Nephron (organoid): ENCODE measurements at regions not wholly inside any gene's neighbourhood (a gene's known extent, or its start where the extent isn't known, plus 50 kb on each side); places are given as distances from the start of the nearest gene placed in this dataset.

Experiments used
- H3K27ac Mint-ChIP-seq, 3 experiments: 2 replicates each; pipeline ENCODE4 v1.8.0; 2020; ENCODE audit warnings: mixed read lengths in 3 of 3, mild to moderate bottlenecking in 2 of 3, moderate library complexity in 1 of 3
- H3K27me3 Mint-ChIP-seq: 2 replicates; pipeline ENCODE4 v1.8.0; 2021; ENCODE audit warnings: low read depth, mild to moderate bottlenecking, moderate library complexity, mixed read lengths
- H3K36me3 Mint-ChIP-seq: 2 replicates; pipeline ENCODE4 v1.8.0; 2020; ENCODE audit warnings: low read depth, mixed read lengths
- H3K4me1 Mint-ChIP-seq: 2 replicates; pipeline ENCODE4 v1.8.0; 2020; ENCODE audit warnings: mixed read lengths
- H3K4me3 Mint-ChIP-seq, 3 experiments: 2 replicates each; pipeline ENCODE4 v1.8.0; 2020; ENCODE audit warnings: mild to moderate bottlenecking in 3 of 3, mixed read lengths in 3 of 3, moderate library complexity in 2 of 3
- H3K9me3 Mint-ChIP-seq: 2 replicates; pipeline ENCODE4 v1.8.0; 2020; ENCODE audit warnings: mixed read lengths
- CTCF ChIP-seq, 3 experiments: fragments of 200-600 bp; sonication (generic); IDR thresholded peaks; one replicate each; pipeline ENCODE4 v1.5.0; 2021; ENCODE audit warnings: antibody characterized with exemption in 3 of 3; ENCODE audit not compliant: unreplicated experiment in 3 of 3

- Mint-ChIP-seq H3K4me3 (no peak overlapping the region), H3K9me3 (peaks cover 3% of the 10 kb centered on the region), H3K36me3 (no peaks in the 10 kb centered on the region), H3K27me3 (no peaks in the 10 kb centered on the region), H3K27ac (no peak overlapping the region), H3K4me1 (no peaks in the 10 kb centered on the region)
- no peak for TF ChIP-seq CTCF (IDR thresholded peaks at IDR 0.05; ENCODE audit: unreplicated experiment in 3 of 3)
Observed at GRCh38 chr6:102204351-102204750, 810.8 kb downstream of the GRIK2 start.

GRCh38 chr6:102215425-102215824 is 821.9 kb downstream of the GRIK2 start:
- no peak overlapping the region for H3K4me3 Mint-ChIP-seq

GRCh38 chr6:102216232-102216631 is 822.7 kb downstream of the GRIK2 start:
- Mint-ChIP-seq H3K36me3 (no peaks in the 10 kb centered on the region), H3K27me3 (no peaks in the 10 kb centered on the region), H3K4me3 (no peak overlapping the region), H3K4me1 (no peaks in the 10 kb centered on the region), H3K9me3 (no peaks in the 10 kb centered on the region), H3K27ac (no peak overlapping the region)
- TF ChIP-seq CTCF (IDR thresholded peaks at IDR 0.05; ENCODE audit: unreplicated experiment in 3 of 3): no peak

More at GRCh38 chr6:102215425-102215824, 821.9 kb downstream of the GRIK2 start:
- no peaks in the 10 kb centered on the region for H3K36me3 Mint-ChIP-seq
- no peaks in the 10 kb centered on the region for H3K9me3 Mint-ChIP-seq
- H3K27me3 Mint-ChIP-seq: no peaks in the 10 kb centered on the region
- no peaks in the 10 kb centered on the region for H3K4me1 Mint-ChIP-seq
- TF ChIP-seq CTCF (IDR thresholded peaks at IDR 0.05; ENCODE audit: unreplicated experiment in 3 of 3): no peak
- no peak overlapping the region for H3K27ac Mint-ChIP-seq

GRCh38 chr6:102223942-102224341 is 830.4 kb downstream of the GRIK2 start:
- Mint-ChIP-seq H3K4me3 (no peak overlapping the region), H3K27me3 (no peaks in the 10 kb centered on the region), H3K36me3 (no peaks in the 10 kb centered on the region), H3K4me1 (no peaks in the 10 kb centered on the region), H3K9me3 (no peaks in the 10 kb centered on the region), H3K27ac (no peak overlapping the region)
- no peak for TF ChIP-seq CTCF (IDR thresholded peaks at IDR 0.05; ENCODE audit: unreplicated experiment in 3 of 3)

GRCh38 chr6:102229271-102229670 is 835.8 kb downstream of the GRIK2 start:
- no peaks in the 10 kb centered on the region for H3K4me1 Mint-ChIP-seq
- H3K36me3 Mint-ChIP-seq: no peaks in the 10 kb centered on the region
- no peak for TF ChIP-seq CTCF (IDR thresholded peaks at IDR 0.05; ENCODE audit: unreplicated experiment in 3 of 3)
- no peak overlapping the region for H3K27ac Mint-ChIP-seq
- no peak overlapping the region for H3K4me3 Mint-ChIP-seq
- H3K27me3 Mint-ChIP-seq: no peaks in the 10 kb centered on the region
- H3K9me3 Mint-ChIP-seq: no peaks in the 10 kb centered on the region
